Uterus (tissue), 3 donors: ENCODE measurements at regions not wholly inside any gene's neighbourhood (a gene's known extent, or its start where the extent isn't known, plus 50 kb on each side); places are given as distances from the start of the nearest gene placed in this dataset.

Experiments
- DNase-seq, 2 donors: peaks; one replicate each; pipeline ENCODE4 v3.0.0-alpha.2; 2019 to 2020
- H3K27ac ChIP-seq, 2 donors: fragments of 200-600 bp; sonication (generic); 1 replicate in 1 of 2; 2 replicates in 1 of 2; pipeline ENCODE4 v1.5.1; 2016 to 2018
- H3K27me3 ChIP-seq, 2 donors: fragments of 200-600 bp; sonication (generic); one replicate each; pipeline ENCODE4 v1.5.1; 2018 to 2019; ENCODE audit warnings: control low read depth in 1 of 2
- H3K36me3 ChIP-seq, 2 donors: fragments of 200-600 bp; sonication (generic); one replicate each; pipeline ENCODE4 v1.5.1; 2019; ENCODE audit warnings: control low read depth in 1 of 2
- H3K4me1 ChIP-seq, 2 donors: fragments of 200-600 bp; sonication (generic); one replicate each; pipeline ENCODE4 v1.5.1; 2018 to 2019; ENCODE audit warnings: control low read depth in 1 of 2
- H3K4me3 ChIP-seq, 2 donors: fragments of 200-600 bp; sonication (generic); 1 replicate in 1 of 2; 2 replicates in 1 of 2; pipeline ENCODE4 v1.5.1; 2018 to 2019; ENCODE audit warnings: mild to moderate bottlenecking in 1 of 2
- H3K9me3 ChIP-seq, 2 donors: fragments of 200-600 bp; sonication (generic); one replicate each; pipeline ENCODE4 v1.5.1; 2019; ENCODE audit warnings: control low read depth in 1 of 2
- CTCF ChIP-seq, 4 experiments: fragments of 200-600 bp in 2 of 4; fragments of 450-650 bp in 2 of 4; sonication (generic) in 2 of 4; IDR thresholded peaks; one replicate each; pipeline ENCODE4 v1.5.1; 2016 to 2019; ENCODE audit warnings: antibody characterized with exemption in 4 of 4, mild to moderate bottlenecking in 2 of 4, moderate library complexity in 1 of 4
- POLR2A ChIP-seq, 2 donors: fragments of 450-650 bp; IDR thresholded peaks; one replicate each; pipeline ENCODE4 v1.6.1; 2016; ENCODE audit warnings: antibody characterized with exemption in 2 of 2, mild to moderate bottlenecking in 1 of 2, moderate library complexity in 1 of 2
- intact Hi-C: fragments of 100-400 bp; cut with DNase I; formaldehyde crosslinking; loops from one replicate; pipeline ENCODE4 v1.15.1; 2023; ENCODE audit warnings: low total_unique reads
- donor health status: DM: yes; HTN: yes; CAD: no.

- no peak for TF ChIP-seq CTCF (IDR thresholded peaks at IDR 0.05)
- TF ChIP-seq POLR2A (IDR thresholded peaks at IDR 0.05), result no peak
Observed at GRCh38 chr3:74515451-74515850, 99.0 kb downstream of the CNTN3 start.

GRCh38 chr3:74511078-74511477 lies 103.4 kb downstream of the CNTN3 start:
- Histone ChIP-seq H3K4me3 (no peak overlapping the region), H3K36me3 (no peaks in the 10 kb centered on the region), H3K27me3 (no peaks in the 10 kb centered on the region), H3K27ac (no peak overlapping the region), H3K4me1 (no peaks in the 10 kb centered on the region), H3K9me3 (no peaks in the 10 kb centered on the region)
- intact Hi-C loops, result no loop called here
- DNase-seq, result no peak
- no peak for TF ChIP-seq CTCF (IDR thresholded peaks at IDR 0.05)
- no peak for TF ChIP-seq POLR2A (IDR thresholded peaks at IDR 0.05)

More at GRCh38 chr3:74515451-74515850, 99.0 kb downstream of the CNTN3 start:
- intact Hi-C loops, result no loop called here
- Histone ChIP-seq H3K27ac (no peak overlapping the region), H3K4me3 (no peak overlapping the region), H3K36me3 (no peaks in the 10 kb centered on the region), H3K9me3 (no peaks in the 10 kb centered on the region), H3K27me3 (no peaks in the 10 kb centered on the region), H3K4me1 (no peaks in the 10 kb centered on the region)
- DNase-seq, result no peak

- DNase-seq, result no peak
- Histone ChIP-seq H3K36me3 (no peaks in the 10 kb centered on the region), H3K27ac (no peak overlapping the region), H3K27me3 (no peaks in the 10 kb centered on the region), H3K9me3 (no peaks in the 10 kb centered on the region), H3K4me1 (no peaks in the 10 kb centered on the region), H3K4me3 (no peak overlapping the region)
- intact Hi-C loops, result no loop called here
- TF ChIP-seq CTCF (IDR thresholded peaks at IDR 0.05) (no peak), POLR2A (IDR thresholded peaks at IDR 0.05) (no peak)
Observed at GRCh38 chr3:74510261-74510818, 104.1 kb downstream of the CNTN3 start.

- no peak overlapping the region for H3K27ac ChIP-seq
- no peaks in the 10 kb centered on the region for H3K4me1 ChIP-seq
- TF ChIP-seq CTCF (IDR thresholded peaks at IDR 0.05) (no peak), POLR2A (IDR thresholded peaks at IDR 0.05) (no peak)
- H3K27me3 ChIP-seq, result no peaks in the 10 kb centered on the region
- DNase-seq, result no peak
- no peaks in the 10 kb centered on the region for H3K9me3 ChIP-seq
- no peaks in the 10 kb centered on the region for H3K36me3 ChIP-seq
- H3K4me3 ChIP-seq, result no peak overlapping the region
- intact Hi-C loops, result no loop called here
Observed at GRCh38 chr3:74507691-74508090, 106.8 kb downstream of the CNTN3 start.

- no peak overlapping the region for H3K4me3 ChIP-seq
- H3K9me3 ChIP-seq, result no peaks in the 10 kb centered on the region
- no peaks in the 10 kb centered on the region for H3K27me3 ChIP-seq
- no peak overlapping the region for H3K27ac ChIP-seq
- no peaks in the 10 kb centered on the region for H3K4me1 ChIP-seq
- DNase-seq, result no peak
- no peaks in the 10 kb centered on the region for H3K36me3 ChIP-seq
- TF ChIP-seq CTCF (IDR thresholded peaks at IDR 0.05) (no peak), POLR2A (IDR thresholded peaks at IDR 0.05) (no peak)
- intact Hi-C loops, result no loop called here
Observed at GRCh38 chr3:74506246-74506645, 108.2 kb downstream of the CNTN3 start.
